ENCODE measurements at regions not wholly inside any gene's neighbourhood (a gene's known extent, or its start where the extent isn't known, plus 50 kb on each side); places are given as distances from the start of the nearest gene placed in this dataset.

DNA sequence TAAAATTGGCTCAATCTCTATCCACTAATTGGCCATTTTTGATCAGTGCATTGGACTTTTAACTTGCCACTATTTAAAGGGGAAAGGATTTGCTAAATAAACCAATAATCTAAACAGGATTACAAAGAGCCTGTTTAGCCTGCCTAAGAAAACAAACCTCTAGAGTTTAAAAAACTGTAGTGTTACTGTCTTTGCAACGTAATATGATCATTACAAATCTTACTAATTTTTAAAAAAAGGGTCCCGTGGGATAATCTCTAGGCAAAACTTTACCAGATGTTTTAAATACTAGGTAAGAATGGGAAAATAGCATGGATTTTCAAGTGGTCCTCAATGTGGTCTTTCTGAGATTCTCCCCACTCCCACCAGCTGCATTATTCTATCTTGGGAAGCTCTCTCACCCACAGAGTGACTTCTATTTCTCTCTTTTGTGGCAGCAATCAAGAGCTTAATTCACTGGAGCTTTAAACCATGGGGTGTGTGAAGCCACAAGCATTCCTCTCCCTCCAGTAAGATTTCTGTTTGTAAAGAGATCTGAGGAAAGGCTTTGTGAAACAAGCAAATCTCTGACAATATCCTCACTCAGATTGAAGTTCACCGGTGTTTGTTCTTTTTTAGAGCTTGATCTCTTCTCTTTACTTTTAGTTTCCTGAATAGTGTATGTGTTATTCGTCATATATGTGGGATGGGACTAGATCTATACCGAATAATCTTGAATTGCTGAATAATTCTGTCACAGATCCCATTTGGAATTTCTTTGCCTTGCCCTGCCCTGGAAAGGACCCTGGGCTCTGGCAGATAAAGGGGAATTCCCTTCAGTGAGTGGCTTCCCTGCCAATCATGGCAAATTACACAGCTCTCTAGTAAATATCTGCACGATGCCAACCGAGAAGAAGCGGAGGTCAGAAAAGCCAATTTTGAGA lies 132.2 kb downstream of the TLR5 start:
- TF ChIP-seq, protein P1, sequence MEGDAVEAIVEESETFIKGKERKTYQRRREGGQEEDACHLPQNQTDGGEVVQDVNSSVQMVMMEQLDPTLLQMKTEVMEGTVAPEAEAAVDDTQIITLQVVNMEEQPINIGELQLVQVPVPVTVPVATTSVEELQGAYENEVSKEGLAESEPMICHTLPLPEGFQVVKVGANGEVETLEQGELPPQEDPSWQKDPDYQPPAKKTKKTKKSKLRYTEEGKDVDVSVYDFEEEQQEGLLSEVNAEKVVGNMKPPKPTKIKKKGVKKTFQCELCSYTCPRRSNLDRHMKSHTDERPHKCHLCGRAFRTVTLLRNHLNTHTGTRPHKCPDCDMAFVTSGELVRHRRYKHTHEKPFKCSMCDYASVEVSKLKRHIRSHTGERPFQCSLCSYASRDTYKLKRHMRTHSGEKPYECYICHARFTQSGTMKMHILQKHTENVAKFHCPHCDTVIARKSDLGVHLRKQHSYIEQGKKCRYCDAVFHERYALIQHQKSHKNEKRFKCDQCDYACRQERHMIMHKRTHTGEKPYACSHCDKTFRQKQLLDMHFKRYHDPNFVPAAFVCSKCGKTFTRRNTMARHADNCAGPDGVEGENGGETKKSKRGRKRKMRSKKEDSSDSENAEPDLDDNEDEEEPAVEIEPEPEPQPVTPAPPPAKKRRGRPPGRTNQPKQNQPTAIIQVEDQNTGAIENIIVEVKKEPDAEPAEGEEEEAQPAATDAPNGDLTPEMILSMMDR (conservative IDR thresholded peaks at IDR 0.05), result no peak
- TF ChIP-seq EZH2 (IDR thresholded peaks at IDR 0.05; ENCODE audit: low read depth), result no peak

Measured in PC-9 (cell line).